ENCODE measurements at regions not wholly inside any gene's neighbourhood (a gene's known extent, or its start where the extent isn't known, plus 50 kb on each side); places are given as distances from the start of the nearest gene placed in this dataset.

DNA sequence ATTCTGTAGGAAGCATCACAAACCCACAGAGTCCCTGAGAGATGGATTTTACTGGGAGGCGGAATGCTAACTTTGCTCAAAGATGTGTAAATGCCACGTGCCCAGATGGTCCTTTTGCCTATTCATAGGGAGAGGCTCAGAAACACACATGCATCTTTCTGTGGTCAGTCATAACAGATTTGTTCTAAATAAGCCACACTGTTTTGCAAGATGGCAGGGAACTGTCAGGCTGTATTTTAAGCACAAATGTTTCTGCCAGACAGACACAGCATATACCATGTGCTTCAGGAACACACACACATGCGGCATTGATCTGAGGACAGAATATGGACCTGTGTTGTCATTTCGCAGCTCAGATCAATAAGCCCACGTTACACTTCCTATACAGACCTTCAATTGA is 312.0 kb downstream of the GPD2 start:
- Histone ChIP-seq H3K9me2 (replicated peaks; ENCODE audit: insufficient read depth, low read length) (no peaks in the 10 kb centered on the region), H3K9ac (ENCODE audit: low read length) (no peak overlapping the region), H3K4me2 (ENCODE audit: low read depth, low read length, poor library complexity, severe bottlenecking) (no peak overlapping the region), H3K4me3 (ENCODE audit: insufficient read depth, low read length, poor library complexity, severe bottlenecking) (no peak overlapping the region), H3K9me3 (ENCODE audit: insufficient read depth, low read length) (no peaks in the 10 kb centered on the region), H3K27ac (ENCODE audit: low read depth, low read length) (no peak overlapping the region), H4K20me1 (ENCODE audit: low read depth, low read length) (no peaks in the 10 kb centered on the region), H3K79me2 (ENCODE audit: insufficient read depth, low read length) (no peaks in the 10 kb centered on the region), H3K27me3 (ENCODE audit: low read length) (no peaks in the 10 kb centered on the region), H3F3A (ENCODE audit: insufficient read depth) (no peaks in the 10 kb centered on the region), H2AFZ (ENCODE audit: low read depth, low read length, severe bottlenecking) (no peak overlapping the region), H3K36me3 (ENCODE audit: low read length) (no peaks in the 10 kb centered on the region)
- TF ChIP-seq, protein P1, sequence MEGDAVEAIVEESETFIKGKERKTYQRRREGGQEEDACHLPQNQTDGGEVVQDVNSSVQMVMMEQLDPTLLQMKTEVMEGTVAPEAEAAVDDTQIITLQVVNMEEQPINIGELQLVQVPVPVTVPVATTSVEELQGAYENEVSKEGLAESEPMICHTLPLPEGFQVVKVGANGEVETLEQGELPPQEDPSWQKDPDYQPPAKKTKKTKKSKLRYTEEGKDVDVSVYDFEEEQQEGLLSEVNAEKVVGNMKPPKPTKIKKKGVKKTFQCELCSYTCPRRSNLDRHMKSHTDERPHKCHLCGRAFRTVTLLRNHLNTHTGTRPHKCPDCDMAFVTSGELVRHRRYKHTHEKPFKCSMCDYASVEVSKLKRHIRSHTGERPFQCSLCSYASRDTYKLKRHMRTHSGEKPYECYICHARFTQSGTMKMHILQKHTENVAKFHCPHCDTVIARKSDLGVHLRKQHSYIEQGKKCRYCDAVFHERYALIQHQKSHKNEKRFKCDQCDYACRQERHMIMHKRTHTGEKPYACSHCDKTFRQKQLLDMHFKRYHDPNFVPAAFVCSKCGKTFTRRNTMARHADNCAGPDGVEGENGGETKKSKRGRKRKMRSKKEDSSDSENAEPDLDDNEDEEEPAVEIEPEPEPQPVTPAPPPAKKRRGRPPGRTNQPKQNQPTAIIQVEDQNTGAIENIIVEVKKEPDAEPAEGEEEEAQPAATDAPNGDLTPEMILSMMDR (IDR thresholded peaks at IDR 0.05; ENCODE audit: insufficient read depth, low read length, poor library complexity, severe bottlenecking), result no peak
- no peak for TF ChIP-seq EZH2phosphoT487 (conservative IDR thresholded peaks at IDR 0.05; ENCODE audit: low read length)

DNA sequence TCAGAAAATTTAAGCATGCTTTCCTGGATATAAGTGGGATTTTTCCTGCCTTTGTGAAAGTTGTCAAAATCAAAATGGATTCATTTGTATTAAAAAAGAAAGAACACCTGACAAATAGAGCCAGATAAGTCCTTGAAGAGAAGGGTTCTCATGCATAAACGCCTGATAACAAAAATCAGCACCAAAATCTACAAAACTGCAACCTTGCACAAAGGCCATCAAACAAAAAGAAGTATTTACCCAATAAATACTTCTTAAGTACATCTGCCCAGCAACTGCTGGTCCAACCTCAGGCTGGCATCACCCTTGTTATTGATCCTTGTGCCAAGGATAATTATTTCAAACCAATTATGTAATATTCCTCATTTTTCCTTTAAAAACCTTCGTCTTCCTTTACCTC is 315.9 kb downstream of the GPD2 start:
- Histone ChIP-seq H3K27me3 (ENCODE audit: low read length) (no peaks in the 10 kb centered on the region), H3K27ac (ENCODE audit: low read depth, low read length) (no peak overlapping the region), H3K9me2 (replicated peaks; ENCODE audit: insufficient read depth, low read length) (no peaks in the 10 kb centered on the region), H3K79me2 (ENCODE audit: insufficient read depth, low read length) (no peaks in the 10 kb centered on the region), H3K4me3 (ENCODE audit: insufficient read depth, low read length, poor library complexity, severe bottlenecking) (no peak overlapping the region), H3K36me3 (ENCODE audit: low read length) (no peaks in the 10 kb centered on the region), H3K9ac (ENCODE audit: low read length) (no peak overlapping the region), H3F3A (ENCODE audit: insufficient read depth) (no peaks in the 10 kb centered on the region), H2AFZ (ENCODE audit: low read depth, low read length, severe bottlenecking) (no peak overlapping the region), H4K20me1 (ENCODE audit: low read depth, low read length) (no peaks in the 10 kb centered on the region), H3K9me3 (ENCODE audit: insufficient read depth, low read length) (no peaks in the 10 kb centered on the region), H3K4me2 (ENCODE audit: low read depth, low read length, poor library complexity, severe bottlenecking) (no peak overlapping the region)
- TF ChIP-seq, protein P1 (IDR thresholded peaks at IDR 0.05; ENCODE audit: insufficient read depth, low read length, poor library complexity, severe bottlenecking), result no peak
- TF ChIP-seq EZH2phosphoT487 (conservative IDR thresholded peaks at IDR 0.05; ENCODE audit: low read length), result no peak

DNA sequence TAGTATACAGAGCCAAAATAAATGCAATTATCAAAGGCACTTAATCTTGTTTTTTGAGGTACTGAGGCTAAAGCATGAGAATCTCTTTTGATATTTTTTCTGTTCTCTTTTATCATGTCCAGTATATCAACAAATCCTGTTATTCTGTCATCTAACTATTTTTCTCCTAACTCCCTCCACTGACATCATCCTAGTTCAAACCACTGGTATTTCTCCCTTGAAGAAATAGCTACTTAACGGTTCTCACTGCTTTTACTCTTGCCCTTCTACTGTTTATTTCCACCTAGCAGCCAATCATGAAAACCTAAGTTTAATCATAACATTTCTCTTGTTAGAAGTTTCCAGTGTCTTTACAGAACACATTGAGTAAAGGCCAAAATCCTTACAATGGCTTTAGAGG is 317.6 kb downstream of the GPD2 start:
- TF ChIP-seq, protein P1 (IDR thresholded peaks at IDR 0.05; ENCODE audit: insufficient read depth, low read length, poor library complexity, severe bottlenecking), result no peak
- no peak for TF ChIP-seq EZH2phosphoT487 (conservative IDR thresholded peaks at IDR 0.05; ENCODE audit: low read length)
- Histone ChIP-seq H3K9me2 (replicated peaks; ENCODE audit: insufficient read depth, low read length) (no peaks in the 10 kb centered on the region), H3K9ac (ENCODE audit: low read length) (no peak overlapping the region), H3F3A (ENCODE audit: insufficient read depth) (no peaks in the 10 kb centered on the region), H3K36me3 (ENCODE audit: low read length) (no peaks in the 10 kb centered on the region), H3K27ac (ENCODE audit: low read depth, low read length) (no peak overlapping the region), H4K20me1 (ENCODE audit: low read depth, low read length) (no peaks in the 10 kb centered on the region), H3K4me3 (ENCODE audit: insufficient read depth, low read length, poor library complexity, severe bottlenecking) (no peak overlapping the region), H3K27me3 (ENCODE audit: low read length) (no peaks in the 10 kb centered on the region), H3K79me2 (ENCODE audit: insufficient read depth, low read length) (no peaks in the 10 kb centered on the region), H2AFZ (ENCODE audit: low read depth, low read length, severe bottlenecking) (no peak overlapping the region), H3K9me3 (ENCODE audit: insufficient read depth, low read length) (no peaks in the 10 kb centered on the region), H3K4me2 (ENCODE audit: low read depth, low read length, poor library complexity, severe bottlenecking) (no peak overlapping the region)

All from SU-DHL-6 (cell line).